ENCODE measurements at regions not wholly inside any gene's neighbourhood (a gene's known extent, or its start where the extent isn't known, plus 50 kb on each side); places are given as distances from the start of the nearest gene placed in this dataset.
A peak's percentile ranks its signal among the peaks of the same experiment; 100 is the strongest.
"Not testable (repeated sequence)": the region's sequence is repeated elsewhere in the genome, so short reads cannot be mapped to it uniquely, and the experiment has no call there.

DNA sequence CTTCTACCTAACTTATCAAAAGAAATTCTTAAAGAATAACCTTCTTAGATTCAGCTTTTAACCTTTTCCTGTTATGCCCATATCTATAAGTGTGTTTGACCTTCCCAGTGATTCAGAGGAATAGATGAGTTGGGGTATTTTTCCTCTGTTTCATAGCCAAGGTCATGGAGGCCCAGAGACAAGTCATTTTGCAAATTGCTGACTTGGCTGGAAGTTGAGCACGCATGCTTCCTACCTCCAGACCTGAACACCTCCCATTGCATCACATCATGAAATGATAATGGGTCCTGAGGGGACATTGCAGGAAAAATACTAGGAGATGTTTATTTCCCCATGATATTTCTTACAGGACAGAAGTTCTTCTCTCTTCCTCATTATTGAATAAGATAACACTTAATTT is 158.6 kb upstream of the LMCD1 start:
- ATAC-seq (replicated peaks in 6 of 8), result no peak
- Histone ChIP-seq H3K27ac (no peak overlapping the region), H3K4me3 (no peak overlapping the region), H3K4me1 (replicated peaks in 1 of 2) (peaks cover 0 to 8% of the 10 kb centered on the region in 2 donors)
- in situ Hi-C loops (cut with MboI; ENCODE audit: low pct_unique_long_range_greater_than_20kb in 2 of 9, low sequenced_read_pairs in 9 of 9, unreplicated experiment in 9 of 9), result no loop called here
- WGBS, 10 experiments, result 79 to 100% (median 83%) methylated on average over 1 of the region's 1 CpG; no CpG with 5 or more reads in 7 of the 10 experiments

DNA sequence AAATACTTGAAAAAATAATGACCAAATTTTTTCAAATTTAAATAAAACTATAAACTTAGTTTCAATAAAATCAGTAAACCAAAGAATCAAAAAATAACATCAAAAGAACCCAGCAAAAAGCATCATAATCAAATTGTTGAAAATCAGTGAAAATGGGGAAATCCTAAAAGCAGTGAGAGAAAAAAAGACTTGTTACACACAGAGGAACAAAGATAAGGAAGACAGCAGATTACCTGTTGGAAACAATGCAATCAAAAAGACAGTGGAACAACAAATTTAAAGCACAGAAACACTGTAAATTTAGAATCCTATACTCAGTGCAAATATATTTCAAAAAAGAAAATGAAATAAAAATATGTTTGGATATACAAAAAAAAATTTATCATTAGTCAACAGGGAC is 156.2 kb upstream of the LMCD1 start:
- H3K4me1 ChIP-seq (replicated peaks in 1 of 2), result peaks cover 0 to 8% of the 10 kb centered on the region in 2 donors
- H3K27ac ChIP-seq, result no peak overlapping the region
- no peak for ATAC-seq (replicated peaks in 6 of 8)
- in situ Hi-C loops (cut with MboI; ENCODE audit: low pct_unique_long_range_greater_than_20kb in 2 of 9, low sequenced_read_pairs in 9 of 9, unreplicated experiment in 9 of 9), result no loop called here
- H3K4me3 ChIP-seq, result no peak overlapping the region

GRCh38 chr3:8348076-8348475 is 153.5 kb upstream of the LMCD1 start:
- WGBS, 10 experiments, result 6 to 90% (median 61%) methylated on average over 1 to 2 of the region's 2 CpGs
- ATAC-seq (replicated peaks in 6 of 8), result no peak
- H3K27ac ChIP-seq, result no peak overlapping the region
- no peak overlapping the region for H3K4me3 ChIP-seq
- in situ Hi-C loops (cut with MboI; ENCODE audit: low pct_unique_long_range_greater_than_20kb in 2 of 9, low sequenced_read_pairs in 9 of 9, unreplicated experiment in 9 of 9), result no loop called here
- H3K4me1 ChIP-seq (replicated peaks in 1 of 2), result no peaks in the 10 kb centered on the region

DNA sequence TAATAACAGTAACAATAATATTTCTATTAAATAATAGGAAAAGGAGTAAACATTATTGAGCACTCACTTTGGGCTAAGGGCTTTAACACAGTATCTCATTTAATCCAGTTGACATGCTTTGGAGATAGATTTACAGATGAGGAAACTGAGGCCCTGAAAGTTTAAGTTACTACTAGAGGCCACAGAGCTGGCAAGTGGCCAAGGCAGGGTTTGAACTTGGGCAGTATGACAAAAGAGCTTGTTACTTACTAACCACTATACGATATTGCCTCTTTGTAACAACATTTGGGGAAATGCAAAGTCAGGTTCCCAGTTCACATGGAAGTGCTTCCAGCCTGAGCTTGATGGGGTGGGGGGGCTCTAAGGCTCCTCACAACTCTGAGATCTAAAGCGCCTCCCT is 149.1 kb upstream of the LMCD1 start:
- no peak for ATAC-seq (replicated peaks in 6 of 8)
- H3K4me1 ChIP-seq (replicated peaks in 1 of 2), result no peaks in the 10 kb centered on the region
- in situ Hi-C loops (cut with MboI; ENCODE audit: low pct_unique_long_range_greater_than_20kb in 2 of 9, low sequenced_read_pairs in 9 of 9, unreplicated experiment in 9 of 9), result no loop called here
- no peak overlapping the region for H3K4me3 ChIP-seq
- no peak overlapping the region for H3K27ac ChIP-seq
- 29 to 94% (median 60%) methylated on average over 1 to 2 of the region's 2 CpGs; no CpG with 5 or more reads in 5 of the 10 experiments for WGBS, 10 experiments

GRCh38 chr3:8353364-8353763 is 148.3 kb upstream of the LMCD1 start:
- WGBS, 10 experiments, result 50 to 100% (median 87%) methylated on average over 1 to 2 of the region's 2 CpGs; no CpG with 5 or more reads in 1 of the 10 experiments
- no peak overlapping the region for H3K27ac ChIP-seq
- ATAC-seq (replicated peaks in 6 of 8), result no peak
- no peak overlapping the region for H3K4me3 ChIP-seq
- H3K4me1 ChIP-seq (replicated peaks in 1 of 2), result no peaks in the 10 kb centered on the region
- in situ Hi-C loops (cut with MboI; ENCODE audit: low pct_unique_long_range_greater_than_20kb in 2 of 9, low sequenced_read_pairs in 9 of 9, unreplicated experiment in 9 of 9), result no loop called here

DNA sequence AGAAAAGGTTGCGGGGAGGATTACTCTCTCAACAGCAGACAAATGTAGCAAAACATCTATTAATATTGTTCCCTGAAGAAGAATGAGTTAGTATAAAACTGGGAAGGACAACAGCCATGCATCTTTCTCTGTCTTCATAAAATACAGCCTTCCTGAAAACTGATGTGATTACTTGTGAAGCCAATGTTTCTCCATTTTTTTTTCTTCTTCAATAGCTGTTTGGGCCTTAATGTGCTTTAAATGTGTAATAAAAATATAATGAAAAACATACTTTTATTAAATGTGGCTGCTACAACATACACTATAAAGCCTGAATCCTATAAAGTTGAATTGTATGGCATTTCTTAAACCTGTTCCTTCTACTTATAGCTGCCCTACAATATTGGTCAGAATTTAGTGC is 146.3 kb upstream of the LMCD1 start:
- in situ Hi-C loops (cut with MboI; ENCODE audit: low pct_unique_long_range_greater_than_20kb in 2 of 9, low sequenced_read_pairs in 9 of 9, unreplicated experiment in 9 of 9), result no loop called here
- ATAC-seq (replicated peaks in 6 of 8), result no peak
- Histone ChIP-seq H3K27ac (no peak overlapping the region), H3K4me1 (replicated peaks in 1 of 2) (no peaks in the 10 kb centered on the region), H3K4me3 (no peak overlapping the region)
- WGBS, 10 experiments, result 88 to 100% (median 96%) methylated on average over 1 of the region's 1 CpG; no CpG with 5 or more reads in 2 of the 10 experiments

GRCh38 chr3:8356066-8356465 is 145.6 kb upstream of the LMCD1 start:
- ATAC-seq (replicated peaks in 6 of 8), result peak in 2 of 8 experiments; percentile 45 to 79
- H3K4me3 ChIP-seq; H3K4me1 ChIP-seq (replicated peaks in 1 of 2); in situ Hi-C loops (cut with MboI; ENCODE audit: low pct_unique_long_range_greater_than_20kb in 2 of 9, low sequenced_read_pairs in 9 of 9, unreplicated experiment in 9 of 9); H3K27ac ChIP-seq: not testable (repeated sequence)

DNA sequence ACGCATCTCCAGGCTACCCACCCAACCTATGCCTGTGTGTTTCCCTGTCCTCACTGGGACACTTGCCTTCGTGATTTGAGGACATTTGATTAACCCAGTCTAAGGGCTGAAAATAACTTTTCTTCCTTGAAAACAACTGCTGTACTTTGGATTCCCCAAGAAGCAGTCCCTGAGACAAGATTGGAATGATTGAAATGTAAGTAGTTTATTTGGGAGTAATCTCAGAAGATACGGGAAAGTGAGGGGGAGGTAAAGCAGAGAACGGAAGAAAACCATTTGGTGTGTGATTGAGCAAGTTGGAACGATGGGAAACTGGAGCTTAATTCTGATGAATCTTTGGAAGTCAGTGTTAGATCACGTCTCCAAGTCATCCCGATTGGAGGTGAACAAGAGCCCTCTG is 143.8 kb upstream of the LMCD1 start:
- no peak overlapping the region for H3K4me3 ChIP-seq
- no peaks in the 10 kb centered on the region for H3K4me1 ChIP-seq (replicated peaks in 1 of 2)
- H3K27ac ChIP-seq, result no peak overlapping the region
- no peak for ATAC-seq (replicated peaks in 6 of 8)
- 34 to 93% (median 80%) methylated on average over 1 to 6 of the region's 7 CpGs; no CpG with 5 or more reads in 2 of the 10 experiments for WGBS, 10 experiments
- in situ Hi-C loops (cut with MboI; ENCODE audit: low pct_unique_long_range_greater_than_20kb in 2 of 9, low sequenced_read_pairs in 9 of 9, unreplicated experiment in 9 of 9), result no loop called here

DNA sequence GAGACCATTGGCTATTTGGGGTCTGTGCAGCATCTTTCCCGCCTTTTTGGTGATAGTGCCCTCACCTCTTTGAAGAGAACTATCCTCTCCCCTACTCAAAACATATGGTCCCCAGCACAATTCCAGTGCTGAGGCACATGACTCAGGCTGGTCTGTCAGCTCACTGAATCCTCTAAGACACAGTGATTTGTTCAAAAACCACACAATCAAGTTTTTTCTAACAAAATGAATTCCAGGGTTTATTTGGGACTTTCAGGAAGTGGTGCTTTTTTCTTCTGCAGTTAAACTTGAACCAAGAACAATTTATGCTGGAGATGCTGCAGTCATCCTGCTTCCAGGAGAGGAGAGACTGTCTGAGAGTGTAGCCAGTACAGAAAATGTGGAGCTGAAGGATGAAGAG is 142.5 kb upstream of the LMCD1 start:
- Histone ChIP-seq H3K4me3 (no peak overlapping the region), H3K4me1 (replicated peaks in 1 of 2) (no peaks in the 10 kb centered on the region), H3K27ac (no peak overlapping the region)
- WGBS, 10 experiments, result 13 to 100% (median 83%) methylated on average over 1 of the region's 1 CpG; no CpG with 5 or more reads in 3 of the 10 experiments
- no peak for ATAC-seq (replicated peaks in 6 of 8)
- in situ Hi-C loops (cut with MboI; ENCODE audit: low pct_unique_long_range_greater_than_20kb in 2 of 9, low sequenced_read_pairs in 9 of 9, unreplicated experiment in 9 of 9), result no loop called here

GRCh38 chr3:8363200-8363599 is 138.4 kb upstream of the LMCD1 start:
- no peak for ATAC-seq (replicated peaks in 6 of 8)
- in situ Hi-C loops (cut with MboI; ENCODE audit: low pct_unique_long_range_greater_than_20kb in 2 of 9, low sequenced_read_pairs in 9 of 9, unreplicated experiment in 9 of 9), result no loop called here
- Histone ChIP-seq H3K27ac (no peak overlapping the region), H3K4me3 (no peak overlapping the region), H3K4me1 (replicated peaks in 1 of 2) (peaks cover 3 to 9% of the 10 kb centered on the region in 2 donors)
- whole genome bisulfite sequencing, 10 experiments, result 14 to 100% (median 86%) methylated on average over 1 of the region's 1 CpG; no CpG with 5 or more reads in 3 of the 10 experiments

- no peak overlapping the region for H3K27ac ChIP-seq
- no peak overlapping the region for H3K4me3 ChIP-seq
- WGBS, 10 experiments, result 30 to 100% (median 76%) methylated on average over 1 to 5 of the region's 5 CpGs; no CpG with 5 or more reads in 1 of the 10 experiments
- H3K4me1 ChIP-seq (replicated peaks in 1 of 2), result peaks cover 3 to 9% of the 10 kb centered on the region in 2 donors
- ATAC-seq (replicated peaks in 6 of 8), result peak in 1 of 8 experiments; percentile 26
- in situ Hi-C loops (cut with MboI; ENCODE audit: low pct_unique_long_range_greater_than_20kb in 2 of 9, low sequenced_read_pairs in 9 of 9, unreplicated experiment in 9 of 9), result no loop called here
Observed at GRCh38 chr3:8365541-8365940, 136.1 kb upstream of the LMCD1 start.

DNA sequence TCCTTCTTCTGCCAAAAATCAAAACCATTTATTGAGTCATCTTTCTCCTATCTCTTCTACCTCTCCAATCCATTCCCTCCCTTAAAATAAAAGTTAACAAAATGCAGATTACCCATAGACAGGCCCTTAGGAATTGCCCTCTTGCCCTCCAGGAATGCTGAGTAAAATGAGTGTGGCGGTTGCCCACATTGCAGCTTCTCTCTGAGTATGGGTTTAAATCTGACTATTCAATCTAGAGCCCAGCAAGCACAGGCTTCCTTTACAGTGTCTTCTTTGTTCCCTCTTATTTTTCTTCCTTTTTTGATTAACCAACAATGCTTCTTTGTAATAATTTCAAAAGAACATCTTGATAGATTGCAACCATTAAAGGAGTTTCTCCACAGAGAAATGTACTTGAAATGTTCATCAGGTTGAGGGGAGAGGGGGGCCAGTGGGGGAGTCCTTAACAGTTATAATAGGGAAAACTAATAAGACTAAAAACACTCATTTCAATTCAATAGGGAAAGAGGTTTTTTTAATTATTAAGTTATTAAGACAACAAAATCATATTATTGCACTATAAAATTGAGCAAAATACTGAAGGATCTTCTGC is 135.3 kb upstream of the LMCD1 start:
- H3K4me1 ChIP-seq (replicated peaks in 1 of 2), result peaks cover 3 to 9% of the 10 kb centered on the region in 2 donors
- in situ Hi-C loops (cut with MboI; ENCODE audit: low pct_unique_long_range_greater_than_20kb in 2 of 9, low sequenced_read_pairs in 9 of 9, unreplicated experiment in 9 of 9), result no loop called here
- peak in 4 of 8 experiments; percentile 20 to 51 (median 49) for ATAC-seq (replicated peaks in 6 of 8)
- H3K27ac ChIP-seq, result no peak overlapping the region
- H3K4me3 ChIP-seq, result no peak overlapping the region
- 33 to 100% (median 67%) methylated on average over 1 of the region's 1 CpG; no CpG with 5 or more reads in 1 of the 10 experiments for WGBS, 10 experiments

GRCh38 chr3:8368598-8368997 is 133.0 kb upstream of the LMCD1 start:
- H3K4me3 ChIP-seq, result no peak overlapping the region
- in situ Hi-C loops (cut with MboI; ENCODE audit: low pct_unique_long_range_greater_than_20kb in 2 of 9, low sequenced_read_pairs in 9 of 9, unreplicated experiment in 9 of 9), result no loop called here
- H3K27ac ChIP-seq, result no peak overlapping the region
- H3K4me1 ChIP-seq (replicated peaks in 1 of 2), result peaks cover 3 to 9% of the 10 kb centered on the region in 2 donors
- ATAC-seq (replicated peaks in 6 of 8), result no peak
- 29 to 100% (median 80%) methylated on average over 1 to 5 of the region's 5 CpGs for WGBS, 10 experiments

- in situ Hi-C loops (cut with MboI; ENCODE audit: low pct_unique_long_range_greater_than_20kb in 2 of 9, low sequenced_read_pairs in 9 of 9, unreplicated experiment in 9 of 9), result no loop called here
- H3K27ac ChIP-seq, result no peak overlapping the region
- no peak overlapping the region for H3K4me3 ChIP-seq
- 60 to 100% (median 88%) methylated on average over 1 of the region's 1 CpG; no CpG with 5 or more reads in 3 of the 10 experiments for WGBS, 10 experiments
- peaks cover 3 to 9% of the 10 kb centered on the region in 2 donors for H3K4me1 ChIP-seq (replicated peaks in 1 of 2)
- no peak for ATAC-seq (replicated peaks in 6 of 8)
Observed at GRCh38 chr3:8369638-8370037, 132.0 kb upstream of the LMCD1 start.

Data from motor neuron (in vitro differentiated cells).